ENCODE measurements at regions not wholly inside any gene's neighbourhood (a gene's known extent, or its start where the extent isn't known, plus 50 kb on each side); places are given as distances from the start of the nearest gene placed in this dataset.

- no peak for DNase-seq (ENCODE audit: low read depth in 3 of 3)
Observed at GRCh38 chr2:160630801-160631590, 137.4 kb upstream of the RBMS1 start.

- DNase-seq (ENCODE audit: low read depth in 3 of 3) = no peak
Observed at GRCh38 chr2:160632084-160632975, 138.7 kb upstream of the RBMS1 start.

GRCh38 chr2:160634436-160634835 is 140.8 kb upstream of the RBMS1 start:
- DNase-seq (ENCODE audit: low read depth in 3 of 3) = no peak

- DNase-seq (ENCODE audit: low read depth in 3 of 3) = no peak
Observed at GRCh38 chr2:160635488-160635887, 141.9 kb upstream of the RBMS1 start.

GRCh38 chr2:160639472-160639871 is 145.9 kb upstream of the RBMS1 start:
- no peak for DNase-seq (ENCODE audit: low read depth in 3 of 3)

- DNase-seq (ENCODE audit: low read depth in 3 of 3) = no peak
Observed at GRCh38 chr2:160646684-160647444, 153.3 kb upstream of the RBMS1 start.

- DNase-seq (ENCODE audit: low read depth in 3 of 3) = no peak
Observed at GRCh38 chr2:160647967-160648685, 154.5 kb upstream of the RBMS1 start.

GRCh38 chr2:160649698-160650097 is 156.1 kb upstream of the RBMS1 start:
- no peak for DNase-seq (ENCODE audit: low read depth in 3 of 3)

- no peak for DNase-seq (ENCODE audit: low read depth in 3 of 3)
Observed at GRCh38 chr2:160650196-160651118, 156.8 kb upstream of the RBMS1 start.

GRCh38 chr2:160651416-160652200 is 158.0 kb upstream of the RBMS1 start:
- no peak for DNase-seq (ENCODE audit: low read depth in 3 of 3)

GRCh38 chr2:160652236-160652635 is 158.6 kb upstream of the RBMS1 start:
- peak; percentile 24 to 55 (median 52) for DNase-seq (ENCODE audit: low read depth in 3 of 3)

- DNase-seq (ENCODE audit: low read depth in 3 of 3) = no peak
Observed at GRCh38 chr2:160657196-160657595, 163.6 kb upstream of the RBMS1 start.

- no peak for DNase-seq (ENCODE audit: low read depth in 3 of 3)
Observed at GRCh38 chr2:160658851-160659250, 165.2 kb upstream of the RBMS1 start.

- DNase-seq (ENCODE audit: low read depth in 3 of 3) = no peak
Observed at GRCh38 chr2:160660741-160661140, 167.1 kb upstream of the RBMS1 start.

- no peak for DNase-seq (ENCODE audit: low read depth in 3 of 3)
Observed at GRCh38 chr2:160664603-160665140, 171.1 kb upstream of the RBMS1 start.

- no peak for DNase-seq (ENCODE audit: low read depth in 3 of 3)
Observed at GRCh38 chr2:160666154-160667060, 172.8 kb upstream of the RBMS1 start.

- DNase-seq (ENCODE audit: low read depth in 3 of 3) = no peak
Observed at GRCh38 chr2:160667811-160668210, 174.2 kb upstream of the RBMS1 start.

GRCh38 chr2:160670618-160671017 is 177.0 kb upstream of the RBMS1 start:
- DNase-seq (ENCODE audit: low read depth in 3 of 3) = no peak

Measured in stimulated activated CD4-positive, alpha-beta T cell treated with anti-CD3 and anti-CD28 coated beads, TNF-alpha, amount 100 ng/mL, for 48 hours (primary cell).